ENCODE measurements at regions not wholly inside any gene's neighbourhood (a gene's known extent, or its start where the extent isn't known, plus 50 kb on each side); places are given as distances from the start of the nearest gene placed in this dataset.

GRCh38 chr3:106086636-106087035 lies 217.8 kb upstream of the CBLB start:
- no peak overlapping the region for H3K27ac Mint-ChIP-seq (ENCODE audit: unreplicated experiment)
- no peak overlapping the region for H3K4me3 Mint-ChIP-seq (ENCODE audit: unreplicated experiment)
- no peaks in the 10 kb centered on the region for H3K36me3 Mint-ChIP-seq (ENCODE audit: low read depth, unreplicated experiment)
- no peaks in the 10 kb centered on the region for H3K4me1 Mint-ChIP-seq (ENCODE audit: unreplicated experiment)
- H3K9me3 Mint-ChIP-seq (ENCODE audit: unreplicated experiment): no peaks in the 10 kb centered on the region
- no peak for TF ChIP-seq CTCF (IDR thresholded peaks at IDR 0.05; ENCODE audit: unreplicated experiment)
- no peaks in the 10 kb centered on the region for H3K27me3 Mint-ChIP-seq (ENCODE audit: unreplicated experiment)
- no peak for DNase-seq (ENCODE audit: low spot score)

GRCh38 chr3:106088304-106088703 lies 219.5 kb upstream of the CBLB start:
- no peaks in the 10 kb centered on the region for H3K4me1 Mint-ChIP-seq (ENCODE audit: unreplicated experiment)

GRCh38 chr3:106088899-106089298 lies 220.1 kb upstream of the CBLB start:
- Mint-ChIP-seq H3K9me3 (ENCODE audit: unreplicated experiment) (no peaks in the 10 kb centered on the region), H3K4me3 (ENCODE audit: unreplicated experiment) (no peak overlapping the region), H3K36me3 (ENCODE audit: low read depth, unreplicated experiment) (no peaks in the 10 kb centered on the region), H3K4me1 (ENCODE audit: unreplicated experiment) (no peaks in the 10 kb centered on the region), H3K27ac (ENCODE audit: unreplicated experiment) (no peak overlapping the region), H3K27me3 (ENCODE audit: unreplicated experiment) (no peaks in the 10 kb centered on the region)
- no peak for DNase-seq (ENCODE audit: low spot score)
- no peak for TF ChIP-seq CTCF (IDR thresholded peaks at IDR 0.05; ENCODE audit: unreplicated experiment)

More at GRCh38 chr3:106088304-106088703, 219.5 kb upstream of the CBLB start:
- H3K27me3 Mint-ChIP-seq (ENCODE audit: unreplicated experiment): no peaks in the 10 kb centered on the region
- no peak for TF ChIP-seq CTCF (IDR thresholded peaks at IDR 0.05; ENCODE audit: unreplicated experiment)
- H3K9me3 Mint-ChIP-seq (ENCODE audit: unreplicated experiment): no peaks in the 10 kb centered on the region
- no peak overlapping the region for H3K4me3 Mint-ChIP-seq (ENCODE audit: unreplicated experiment)
- no peak for DNase-seq (ENCODE audit: low spot score)
- no peak overlapping the region for H3K27ac Mint-ChIP-seq (ENCODE audit: unreplicated experiment)
- H3K36me3 Mint-ChIP-seq (ENCODE audit: low read depth, unreplicated experiment): no peaks in the 10 kb centered on the region

GRCh38 chr3:106089806-106090205 lies 221.0 kb upstream of the CBLB start:
- DNase-seq (ENCODE audit: low spot score): no peak
- Mint-ChIP-seq H3K4me1 (ENCODE audit: unreplicated experiment) (no peaks in the 10 kb centered on the region), H3K9me3 (ENCODE audit: unreplicated experiment) (no peaks in the 10 kb centered on the region), H3K4me3 (ENCODE audit: unreplicated experiment) (no peak overlapping the region), H3K27me3 (ENCODE audit: unreplicated experiment) (no peaks in the 10 kb centered on the region), H3K27ac (ENCODE audit: unreplicated experiment) (no peak overlapping the region), H3K36me3 (ENCODE audit: low read depth, unreplicated experiment) (no peaks in the 10 kb centered on the region)
- no peak for TF ChIP-seq CTCF (IDR thresholded peaks at IDR 0.05; ENCODE audit: unreplicated experiment)

GRCh38 chr3:106092792-106093191 lies 224.0 kb upstream of the CBLB start:
- Mint-ChIP-seq H3K36me3 (ENCODE audit: low read depth, unreplicated experiment) (no peaks in the 10 kb centered on the region), H3K4me1 (ENCODE audit: unreplicated experiment) (no peaks in the 10 kb centered on the region), H3K9me3 (ENCODE audit: unreplicated experiment) (no peaks in the 10 kb centered on the region), H3K27me3 (ENCODE audit: unreplicated experiment) (no peaks in the 10 kb centered on the region), H3K27ac (ENCODE audit: unreplicated experiment) (no peak overlapping the region), H3K4me3 (ENCODE audit: unreplicated experiment) (no peak overlapping the region)
- no peak for DNase-seq (ENCODE audit: low spot score)
- TF ChIP-seq CTCF (IDR thresholded peaks at IDR 0.05; ENCODE audit: unreplicated experiment): no peak

Data from endothelial cell (in vitro differentiated cells).